ENCODE measurements at regions not wholly inside any gene's neighbourhood (a gene's known extent, or its start where the extent isn't known, plus 50 kb on each side); places are given as distances from the start of the nearest gene placed in this dataset.
"Not testable (repeated sequence)": the region's sequence is repeated elsewhere in the genome, so short reads cannot be mapped to it uniquely, and the experiment has no call there.

DNA sequence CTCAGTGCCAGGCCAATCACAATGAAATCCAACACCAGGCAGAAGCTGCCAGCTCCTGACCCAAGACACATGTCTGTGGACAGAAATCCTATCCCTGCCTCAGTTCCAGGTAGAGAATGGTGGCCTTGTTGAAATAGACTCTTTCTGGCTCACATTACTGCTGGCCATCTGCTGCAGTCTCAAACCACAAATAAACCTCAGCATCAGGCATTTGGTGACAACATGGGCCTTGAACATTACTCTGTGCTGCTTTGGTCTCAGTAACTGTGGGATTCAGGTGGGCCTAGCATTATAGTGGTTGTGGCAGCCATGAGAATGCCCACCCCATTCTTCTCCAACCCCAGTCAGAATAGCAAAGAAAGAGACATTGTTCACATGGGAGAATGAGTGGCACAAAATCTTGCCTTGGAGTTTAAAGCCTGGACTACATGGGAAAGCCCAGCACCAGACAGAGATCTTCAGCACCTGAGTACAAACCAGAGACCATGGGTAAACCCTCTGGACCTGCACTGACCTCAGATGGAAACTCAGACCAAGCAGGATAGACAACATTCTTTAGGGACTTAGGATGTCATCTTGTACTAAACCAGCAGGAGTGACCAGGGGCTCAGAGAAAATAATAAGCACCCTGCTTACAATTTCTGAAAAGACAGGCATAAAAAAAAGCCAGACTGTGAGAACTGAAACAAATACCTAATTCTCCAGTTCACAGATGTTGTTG lies 50.4 kb upstream of the TRAM1L1 start:
- ATAC-seq (no peak), DNase-seq (no peak)
- no peaks in the 10 kb centered on the region for H3K36me3 ChIP-seq (ENCODE audit: insufficient read depth in 1 of 2, low read depth in 1 of 2)
- no peaks in the 10 kb centered on the region for H3K27me3 ChIP-seq (ENCODE audit: insufficient read depth in 3 of 3, low read length in 2 of 3)
- no peaks in the 10 kb centered on the region for H3K9me3 ChIP-seq
- H3K4me3 ChIP-seq = no peak overlapping the region
- no peak overlapping the region for H3K27ac ChIP-seq
- H3K4me1 ChIP-seq = no peaks in the 10 kb centered on the region
- intact Hi-C loops (cut with DNase I) = no loop called here
- TF ChIP-seq, protein P1, sequence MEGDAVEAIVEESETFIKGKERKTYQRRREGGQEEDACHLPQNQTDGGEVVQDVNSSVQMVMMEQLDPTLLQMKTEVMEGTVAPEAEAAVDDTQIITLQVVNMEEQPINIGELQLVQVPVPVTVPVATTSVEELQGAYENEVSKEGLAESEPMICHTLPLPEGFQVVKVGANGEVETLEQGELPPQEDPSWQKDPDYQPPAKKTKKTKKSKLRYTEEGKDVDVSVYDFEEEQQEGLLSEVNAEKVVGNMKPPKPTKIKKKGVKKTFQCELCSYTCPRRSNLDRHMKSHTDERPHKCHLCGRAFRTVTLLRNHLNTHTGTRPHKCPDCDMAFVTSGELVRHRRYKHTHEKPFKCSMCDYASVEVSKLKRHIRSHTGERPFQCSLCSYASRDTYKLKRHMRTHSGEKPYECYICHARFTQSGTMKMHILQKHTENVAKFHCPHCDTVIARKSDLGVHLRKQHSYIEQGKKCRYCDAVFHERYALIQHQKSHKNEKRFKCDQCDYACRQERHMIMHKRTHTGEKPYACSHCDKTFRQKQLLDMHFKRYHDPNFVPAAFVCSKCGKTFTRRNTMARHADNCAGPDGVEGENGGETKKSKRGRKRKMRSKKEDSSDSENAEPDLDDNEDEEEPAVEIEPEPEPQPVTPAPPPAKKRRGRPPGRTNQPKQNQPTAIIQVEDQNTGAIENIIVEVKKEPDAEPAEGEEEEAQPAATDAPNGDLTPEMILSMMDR (IDR thresholded peaks at IDR 0.05) = no peak

DNA sequence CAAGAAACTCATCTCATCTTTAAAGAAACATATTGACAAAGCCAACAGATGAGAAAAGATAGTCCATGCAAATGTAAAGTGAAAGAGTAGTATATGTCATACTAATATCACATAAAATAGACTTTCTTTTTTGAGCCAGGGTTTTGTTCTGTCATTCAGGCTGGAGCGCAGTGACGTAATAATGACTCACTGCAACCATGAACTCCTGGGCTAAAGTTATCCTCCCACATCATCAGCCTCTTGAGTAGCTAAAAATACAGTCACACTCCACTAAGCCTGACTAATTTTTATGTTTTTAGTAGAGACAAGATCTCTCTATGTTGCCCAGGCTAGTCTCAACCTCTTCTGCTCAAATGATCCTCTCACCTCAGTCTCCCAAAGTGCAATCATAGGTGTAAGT lies 51.8 kb upstream of the TRAM1L1 start:
- Histone ChIP-seq H3K4me3 (no peak overlapping the region), H3K36me3 (ENCODE audit: insufficient read depth in 1 of 2, low read depth in 1 of 2) (no peaks in the 10 kb centered on the region), H3K9me3 (no peaks in the 10 kb centered on the region), H3K4me1 (no peaks in the 10 kb centered on the region), H3K27ac (no peak overlapping the region), H3K27me3 (ENCODE audit: insufficient read depth in 3 of 3, low read length in 2 of 3) (no peaks in the 10 kb centered on the region)
- ATAC-seq = no peak
- no peak for DNase-seq
- TF ChIP-seq, protein P1 (IDR thresholded peaks at IDR 0.05) = no peak
- 83 to 88% (median 88%) methylated on average over 2 of the region's 2 CpGs for WGBS, 3 donors
- intact Hi-C loops (cut with DNase I) = no loop called here

DNA sequence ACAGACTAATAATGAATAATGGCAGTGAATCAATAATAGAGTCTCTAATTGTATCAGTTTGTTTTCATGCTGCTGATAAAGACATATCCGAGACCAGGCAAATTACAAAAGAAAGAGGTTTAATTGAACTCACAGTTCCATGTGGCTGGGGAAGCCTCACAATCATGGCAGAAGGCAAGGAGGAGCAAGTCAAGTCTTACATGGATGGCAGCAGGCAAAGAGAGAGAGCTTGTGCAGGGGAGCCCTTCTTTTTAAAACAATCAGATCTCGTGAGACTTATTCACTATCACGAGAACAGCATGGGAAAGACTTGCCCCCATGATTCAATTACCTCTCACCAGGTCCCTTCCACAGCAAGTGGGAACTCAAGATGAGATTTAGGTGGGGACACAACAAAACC lies 53.4 kb upstream of the TRAM1L1 start:
- H3K27ac ChIP-seq; H3K36me3 ChIP-seq (ENCODE audit: insufficient read depth in 1 of 2, low read depth in 1 of 2); H3K4me3 ChIP-seq; ATAC-seq; H3K9me3 ChIP-seq; H3K27me3 ChIP-seq (ENCODE audit: insufficient read depth in 3 of 3, low read length in 2 of 3); DNase-seq; H3K4me1 ChIP-seq; intact Hi-C loops (cut with DNase I): not testable (repeated sequence)
- WGBS, 3 donors = 92 to 94% (median 93%) methylated on average over 3 of the region's 3 CpGs

DNA sequence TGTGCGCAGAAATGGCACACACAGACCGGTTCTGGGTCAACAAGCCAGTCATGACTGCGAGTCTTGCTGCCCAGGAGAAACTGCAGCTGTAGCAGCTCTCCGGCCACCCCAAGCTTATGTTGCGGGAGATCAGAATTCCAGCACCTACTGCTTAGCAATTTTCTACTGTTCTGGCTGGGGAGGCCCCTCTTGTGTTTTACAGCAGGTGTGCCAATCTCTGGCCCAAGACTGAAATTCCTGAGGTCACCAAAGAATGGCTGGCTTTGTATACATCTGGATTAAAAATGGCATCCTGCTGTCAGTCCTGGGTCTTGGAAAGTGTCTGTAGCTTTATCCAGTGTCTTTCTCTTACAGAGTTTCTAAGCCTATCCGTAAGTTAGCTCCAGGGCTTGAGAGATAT lies 68.9 kb upstream of the TRAM1L1 start:
- WGBS, 3 donors = 83 to 85% (median 84%) methylated on average over 6 of the region's 6 CpGs
- DNase-seq (no peak), ATAC-seq (no peak)
- TF ChIP-seq, protein P1 (IDR thresholded peaks at IDR 0.05) = no peak
- intact Hi-C loops (cut with DNase I) = no loop called here
- Histone ChIP-seq H3K27me3 (ENCODE audit: insufficient read depth in 3 of 3, low read length in 2 of 3) (no peaks in the 10 kb centered on the region), H3K4me3 (no peak overlapping the region), H3K36me3 (ENCODE audit: insufficient read depth in 1 of 2, low read depth in 1 of 2) (no peaks in the 10 kb centered on the region), H3K9me3 (no peaks in the 10 kb centered on the region), H3K4me1 (no peaks in the 10 kb centered on the region), H3K27ac (no peak overlapping the region)

DNA sequence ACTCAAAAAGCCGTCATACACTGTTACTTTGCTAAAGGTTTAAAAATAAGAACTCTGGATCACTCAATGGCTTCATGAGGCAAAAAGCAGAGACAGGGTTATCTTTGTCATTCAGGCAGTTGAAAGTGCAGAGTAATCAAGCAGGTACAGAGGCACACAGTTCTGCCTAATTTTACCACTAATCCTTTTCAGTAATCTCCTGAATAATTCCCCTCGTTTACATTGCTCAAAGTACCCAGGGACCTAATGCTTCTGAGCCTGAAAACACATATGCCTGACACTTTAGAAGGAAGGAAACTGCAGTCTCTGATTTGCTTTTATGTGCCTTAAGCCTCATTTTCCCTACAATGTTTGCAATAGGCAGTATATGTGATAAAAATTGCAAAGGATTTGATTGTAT lies 71.4 kb upstream of the TRAM1L1 start:
- 41 to 51% (median 47%) methylated on average over 2 of the region's 2 CpGs for WGBS, 3 donors

More for the DNA sequence above, 71.4 kb upstream of the TRAM1L1 start:
- TF ChIP-seq, protein P1 (IDR thresholded peaks at IDR 0.05) = no peak
- no peak for ATAC-seq
- Histone ChIP-seq H3K4me3 (no peak overlapping the region), H3K4me1 (no peaks in the 10 kb centered on the region), H3K9me3 (no peaks in the 10 kb centered on the region), H3K27ac (no peak overlapping the region), H3K27me3 (ENCODE audit: insufficient read depth in 3 of 3, low read length in 2 of 3) (no peaks in the 10 kb centered on the region), H3K36me3 (ENCODE audit: insufficient read depth in 1 of 2, low read depth in 1 of 2) (no peaks in the 10 kb centered on the region)
- intact Hi-C loops (cut with DNase I) = no loop called here
- DNase-seq = no peak
